ENCODE measurements at regions not wholly inside any gene's neighbourhood (a gene's known extent, or its start where the extent isn't known, plus 50 kb on each side); places are given as distances from the start of the nearest gene placed in this dataset.
A peak's percentile ranks its signal among the peaks of the same experiment; 100 is the strongest.

- no peak overlapping the region for H3K9ac ChIP-seq (ENCODE audit: low read depth in 1 of 2, low read length in 2 of 2)
- 57% methylated on average over 3 of the region's 3 CpGs for WGBS
- no peaks in the 10 kb centered on the region for H3K36me3 ChIP-seq (ENCODE audit: control insufficient read depth in 4 of 4, insufficient read depth in 3 of 4, low read depth in 1 of 4, low read length in 3 of 4)
- no peak overlapping the region for H3K4me3 ChIP-seq (ENCODE audit: low read depth in 1 of 3, low read length in 3 of 3)
- H3K27ac ChIP-seq (ENCODE audit: low read depth in 1 of 2, low read length in 2 of 2): no peak overlapping the region
- H3K4me1 ChIP-seq (ENCODE audit: control insufficient read depth in 4 of 4, insufficient read depth in 4 of 4, low read length in 3 of 4): no peaks in the 10 kb centered on the region
- no peaks in the 10 kb centered on the region for H3K27me3 ChIP-seq (ENCODE audit: control insufficient read depth in 4 of 4, insufficient read depth in 4 of 4, low read length in 3 of 4)
- no peak for TF ChIP-seq RXRA (IDR thresholded peaks at IDR 0.05)
- peak; percentile 9 to 45 for TF ChIP-seq HNF4A (conservative IDR thresholded peaks at IDR 0.05)
- H3K9me3 ChIP-seq (ENCODE audit: control insufficient read depth in 4 of 4, low read length in 3 of 4): peaks cover 0 to 2% (median 0%) of the 10 kb centered on the region in 4 donors
- no peak for DNase-seq (ENCODE audit: low spot score)
Observed at GRCh38 chr9:75210215-75210614, 121.9 kb downstream of the OSTF1 start.

- 93% methylated on average over 3 of the region's 3 CpGs for WGBS
- Histone ChIP-seq H3K27ac (ENCODE audit: low read depth in 1 of 2, low read length in 2 of 2) (no peak overlapping the region), H3K27me3 (ENCODE audit: control insufficient read depth in 4 of 4, insufficient read depth in 4 of 4, low read length in 3 of 4) (no peaks in the 10 kb centered on the region), H3K9me3 (ENCODE audit: control insufficient read depth in 4 of 4, low read length in 3 of 4) (peaks cover 0 to 2% (median 0%) of the 10 kb centered on the region in 4 donors), H3K36me3 (ENCODE audit: control insufficient read depth in 4 of 4, insufficient read depth in 3 of 4, low read depth in 1 of 4, low read length in 3 of 4) (no peaks in the 10 kb centered on the region), H3K9ac (ENCODE audit: low read depth in 1 of 2, low read length in 2 of 2) (no peak overlapping the region), H3K4me1 (ENCODE audit: control insufficient read depth in 4 of 4, insufficient read depth in 4 of 4, low read length in 3 of 4) (no peaks in the 10 kb centered on the region), H3K4me3 (ENCODE audit: low read depth in 1 of 3, low read length in 3 of 3) (no peak overlapping the region)
- TF ChIP-seq FOXA1 (IDR thresholded peaks at IDR 0.05) (no peak), FOXA2 (IDR thresholded peaks at IDR 0.05) (no peak), SP1 (IDR thresholded peaks at IDR 0.05) (no peak)
- no peak for DNase-seq (ENCODE audit: low spot score)
Observed at GRCh38 chr9:75213765-75214164, 125.5 kb downstream of the OSTF1 start.

DNA sequence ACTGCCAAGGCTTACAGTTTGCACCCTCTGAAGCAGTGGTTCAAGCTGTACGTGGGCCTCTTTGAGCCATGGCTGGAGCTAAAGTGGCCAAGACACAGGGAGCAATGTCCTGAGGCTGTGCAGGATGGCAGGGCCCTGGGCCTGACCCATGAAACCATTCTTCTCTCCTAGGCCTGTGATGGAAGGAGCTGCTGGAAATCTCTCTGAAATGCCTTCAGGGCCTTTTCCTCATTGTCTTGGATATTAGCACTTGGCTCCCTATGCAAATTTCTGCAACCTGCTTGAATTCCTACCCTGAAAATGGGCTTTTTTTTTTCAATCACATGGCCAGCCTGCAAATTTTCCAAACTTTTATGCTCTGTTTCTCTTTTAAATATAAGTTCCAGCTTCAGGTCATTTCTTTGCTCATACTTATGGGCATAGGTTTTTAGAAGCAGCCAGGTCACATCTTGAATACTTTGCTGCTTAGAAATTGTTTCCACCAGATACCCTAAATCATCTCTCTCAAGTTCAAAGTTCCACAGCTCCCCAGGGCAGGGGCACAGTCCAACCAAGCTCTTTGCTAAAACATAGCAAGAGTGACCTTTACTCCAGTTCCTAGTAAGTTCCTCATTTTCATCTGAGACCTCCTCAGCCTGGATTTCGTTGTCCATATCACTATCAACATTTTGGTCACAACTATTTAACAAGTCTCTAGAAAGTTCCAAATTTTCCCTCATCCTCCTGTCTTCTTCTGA, 138.3 kb downstream of the OSTF1 start:
- H3K4me1 ChIP-seq (ENCODE audit: control insufficient read depth in 4 of 4, insufficient read depth in 4 of 4, low read length in 3 of 4): peaks cover 3 to 34% (median 17%) of the 10 kb centered on the region in 4 donors
- WGBS: 59% methylated on average over 2 of the region's 2 CpGs
- H3K9ac ChIP-seq (ENCODE audit: low read depth in 1 of 2, low read length in 2 of 2): no peak overlapping the region
- H3K9me3 ChIP-seq (ENCODE audit: control insufficient read depth in 4 of 4, low read length in 3 of 4): peaks cover 0 to 3% (median 2%) of the 10 kb centered on the region in 4 donors
- peak; percentile 75 to 85 for TF ChIP-seq RXRA (IDR thresholded peaks at IDR 0.05)
- TF ChIP-seq, protein P1, sequence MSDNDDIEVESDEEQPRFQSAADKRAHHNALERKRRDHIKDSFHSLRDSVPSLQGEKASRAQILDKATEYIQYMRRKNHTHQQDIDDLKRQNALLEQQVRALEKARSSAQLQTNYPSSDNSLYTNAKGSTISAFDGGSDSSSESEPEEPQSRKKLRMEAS (IDR thresholded peaks at IDR 0.05): no peak
- no peak for TF ChIP-seq FOXA2 (IDR thresholded peaks at IDR 0.05)
- no peak for TF ChIP-seq ATF3 (IDR thresholded peaks at IDR 0.05)
- TF ChIP-seq YY1 (IDR thresholded peaks at IDR 0.05): no peak
- TF ChIP-seq, protein P2, sequence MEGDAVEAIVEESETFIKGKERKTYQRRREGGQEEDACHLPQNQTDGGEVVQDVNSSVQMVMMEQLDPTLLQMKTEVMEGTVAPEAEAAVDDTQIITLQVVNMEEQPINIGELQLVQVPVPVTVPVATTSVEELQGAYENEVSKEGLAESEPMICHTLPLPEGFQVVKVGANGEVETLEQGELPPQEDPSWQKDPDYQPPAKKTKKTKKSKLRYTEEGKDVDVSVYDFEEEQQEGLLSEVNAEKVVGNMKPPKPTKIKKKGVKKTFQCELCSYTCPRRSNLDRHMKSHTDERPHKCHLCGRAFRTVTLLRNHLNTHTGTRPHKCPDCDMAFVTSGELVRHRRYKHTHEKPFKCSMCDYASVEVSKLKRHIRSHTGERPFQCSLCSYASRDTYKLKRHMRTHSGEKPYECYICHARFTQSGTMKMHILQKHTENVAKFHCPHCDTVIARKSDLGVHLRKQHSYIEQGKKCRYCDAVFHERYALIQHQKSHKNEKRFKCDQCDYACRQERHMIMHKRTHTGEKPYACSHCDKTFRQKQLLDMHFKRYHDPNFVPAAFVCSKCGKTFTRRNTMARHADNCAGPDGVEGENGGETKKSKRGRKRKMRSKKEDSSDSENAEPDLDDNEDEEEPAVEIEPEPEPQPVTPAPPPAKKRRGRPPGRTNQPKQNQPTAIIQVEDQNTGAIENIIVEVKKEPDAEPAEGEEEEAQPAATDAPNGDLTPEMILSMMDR (IDR thresholded peaks at IDR 0.05; ENCODE audit: low read depth, low read length, missing input control): no peak
- peak; percentile 94 to 96 for TF ChIP-seq HNF4A (conservative IDR thresholded peaks at IDR 0.05)
- peak; percentile 70 for TF ChIP-seq HNF4G (IDR thresholded peaks at IDR 0.05)
- no peak for TF ChIP-seq NR2F2 (IDR thresholded peaks at IDR 0.05)
- TF ChIP-seq RAD21 (IDR thresholded peaks at IDR 0.05): no peak
- TF ChIP-seq GABPA (IDR thresholded peaks at IDR 0.05 in 1 of 2, conservative IDR thresholded peaks at IDR 0.05 in 1 of 2): no peak
- TF ChIP-seq REST (IDR thresholded peaks at IDR 0.05): peak; percentile 18
- TF ChIP-seq SP1 (IDR thresholded peaks at IDR 0.05): peak; percentile 78
- TF ChIP-seq FOXA1 (IDR thresholded peaks at IDR 0.05): no peak
- TF ChIP-seq EGR1 (IDR thresholded peaks at IDR 0.05; ENCODE audit: low read depth in 2 of 2): peak in 1 of 2 donors; percentile 42
- no peak for TF ChIP-seq TAF1 (conservative IDR thresholded peaks at IDR 0.05)
- TF ChIP-seq, protein P3, sequence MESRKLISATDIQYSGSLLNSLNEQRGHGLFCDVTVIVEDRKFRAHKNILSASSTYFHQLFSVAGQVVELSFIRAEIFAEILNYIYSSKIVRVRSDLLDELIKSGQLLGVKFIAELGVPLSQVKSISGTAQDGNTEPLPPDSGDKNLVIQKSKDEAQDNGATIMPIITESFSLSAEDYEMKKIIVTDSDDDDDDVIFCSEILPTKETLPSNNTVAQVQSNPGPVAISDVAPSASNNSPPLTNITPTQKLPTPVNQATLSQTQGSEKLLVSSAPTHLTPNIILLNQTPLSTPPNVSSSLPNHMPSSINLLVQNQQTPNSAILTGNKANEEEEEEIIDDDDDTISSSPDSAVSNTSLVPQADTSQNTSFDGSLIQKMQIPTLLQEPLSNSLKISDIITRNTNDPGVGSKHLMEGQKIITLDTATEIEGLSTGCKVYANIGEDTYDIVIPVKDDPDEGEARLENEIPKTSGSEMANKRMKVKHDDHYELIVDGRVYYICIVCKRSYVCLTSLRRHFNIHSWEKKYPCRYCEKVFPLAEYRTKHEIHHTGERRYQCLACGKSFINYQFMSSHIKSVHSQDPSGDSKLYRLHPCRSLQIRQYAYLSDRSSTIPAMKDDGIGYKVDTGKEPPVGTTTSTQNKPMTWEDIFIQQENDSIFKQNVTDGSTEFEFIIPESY (IDR thresholded peaks at IDR 0.05): no peak
- peak in 1 of 2 donors; percentile 72 for TF ChIP-seq JUND (IDR thresholded peaks at IDR 0.05)
- DNase-seq (ENCODE audit: low spot score): no peak
- H3K27ac ChIP-seq (ENCODE audit: low read depth in 1 of 2, low read length in 2 of 2): no peak overlapping the region
- H3K27me3 ChIP-seq (ENCODE audit: control insufficient read depth in 4 of 4, insufficient read depth in 4 of 4, low read length in 3 of 4): no peaks in the 10 kb centered on the region
- no peaks in the 10 kb centered on the region for H3K36me3 ChIP-seq (ENCODE audit: control insufficient read depth in 4 of 4, insufficient read depth in 3 of 4, low read depth in 1 of 4, low read length in 3 of 4)
- H3K4me3 ChIP-seq (ENCODE audit: low read depth in 1 of 3, low read length in 3 of 3): peak overlapping the region in 2 of 3 donors; percentile 22 to 36

Data from liver (tissue), 8 donors.